Pons (tissue), 1 donor: ENCODE measurements at regions not wholly inside any gene's neighbourhood (a gene's known extent, or its start where the extent isn't known, plus 50 kb on each side); places are given as distances from the start of the nearest gene placed in this dataset.

Experiments
- DNase-seq: peaks from one replicate; pipeline ENCODE4 v3.0.0-alpha.2; 2016; ENCODE audit warnings: low spot score

DNA sequence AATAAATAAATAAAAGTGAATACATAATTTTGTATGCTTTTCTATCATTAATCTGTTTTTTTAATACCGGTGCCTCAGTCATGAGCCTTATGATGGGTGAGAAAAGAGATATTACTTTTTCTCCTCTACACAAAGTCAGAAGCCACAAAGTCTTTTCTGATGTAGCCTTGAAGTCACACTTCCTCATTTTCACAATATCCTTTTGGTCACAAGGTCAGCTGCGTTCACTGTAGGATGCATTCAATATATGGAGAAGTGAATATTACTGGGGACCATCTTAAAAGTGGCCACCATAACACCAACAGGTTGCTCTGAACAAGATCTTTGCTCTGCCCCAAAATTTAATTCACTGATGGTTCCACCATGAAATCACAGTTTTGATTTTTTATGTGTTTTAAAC lies 83.3 kb upstream of the TNR start:
- no peak for DNase-seq

DNA sequence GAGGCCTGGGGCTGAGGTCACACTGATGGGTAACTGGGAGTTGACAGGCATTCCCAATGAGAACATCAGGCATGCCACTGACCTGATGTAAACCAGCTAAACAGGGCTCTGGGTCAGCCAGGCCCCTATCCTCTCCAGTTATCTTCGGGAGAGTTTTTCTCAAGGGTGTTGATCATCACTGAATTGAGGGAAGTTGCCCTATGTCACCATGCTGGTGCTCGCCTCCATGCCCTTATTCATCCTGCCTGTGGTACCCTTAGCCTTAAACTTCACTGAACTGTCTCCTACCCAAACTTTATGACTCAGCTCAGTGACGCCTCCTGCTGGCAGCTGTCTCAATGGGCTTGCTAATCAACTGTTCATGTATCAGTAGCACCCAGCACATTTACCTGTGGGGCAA lies 80.7 kb upstream of the TNR start:
- DNase-seq: no peak

DNA sequence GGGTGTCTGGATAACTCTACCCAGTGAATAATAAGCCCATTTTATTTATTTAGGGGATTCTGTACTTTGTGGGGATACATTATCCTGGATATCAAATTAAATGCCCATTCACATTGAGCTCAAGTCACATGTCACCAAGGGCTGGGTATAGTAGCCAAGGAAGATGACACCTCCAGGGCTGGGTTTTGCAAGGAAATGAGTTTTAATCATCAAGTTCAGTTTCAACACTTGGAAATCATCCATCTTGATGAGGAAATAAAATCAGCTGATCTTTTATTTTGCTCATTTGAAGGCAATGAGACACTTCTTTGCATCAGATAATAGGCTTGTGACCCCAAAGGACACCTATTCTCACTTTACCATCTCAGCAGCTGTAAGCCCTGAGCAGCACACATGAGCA lies 80.0 kb upstream of the TNR start:
- DNase-seq: no peak

DNA sequence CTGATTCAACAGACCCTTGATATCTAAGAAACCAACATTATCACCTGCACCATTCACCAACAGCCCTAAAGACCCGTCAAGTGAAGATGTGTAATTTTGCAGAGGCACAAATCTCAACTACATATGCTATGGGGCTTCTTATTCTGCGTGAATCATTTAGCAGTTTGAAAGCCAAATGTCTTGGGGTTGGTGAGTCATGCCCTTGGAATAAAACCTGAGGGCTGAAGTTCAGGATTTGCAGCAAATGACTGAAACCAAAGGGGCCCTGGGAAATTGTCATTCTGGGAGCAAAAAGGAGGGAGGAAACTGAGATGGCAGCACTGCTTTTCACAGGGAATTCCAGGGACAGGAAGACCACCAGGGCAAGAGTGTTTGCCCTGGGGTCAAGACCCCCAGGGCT lies 79.2 kb upstream of the TNR start:
- no peak for DNase-seq

DNA sequence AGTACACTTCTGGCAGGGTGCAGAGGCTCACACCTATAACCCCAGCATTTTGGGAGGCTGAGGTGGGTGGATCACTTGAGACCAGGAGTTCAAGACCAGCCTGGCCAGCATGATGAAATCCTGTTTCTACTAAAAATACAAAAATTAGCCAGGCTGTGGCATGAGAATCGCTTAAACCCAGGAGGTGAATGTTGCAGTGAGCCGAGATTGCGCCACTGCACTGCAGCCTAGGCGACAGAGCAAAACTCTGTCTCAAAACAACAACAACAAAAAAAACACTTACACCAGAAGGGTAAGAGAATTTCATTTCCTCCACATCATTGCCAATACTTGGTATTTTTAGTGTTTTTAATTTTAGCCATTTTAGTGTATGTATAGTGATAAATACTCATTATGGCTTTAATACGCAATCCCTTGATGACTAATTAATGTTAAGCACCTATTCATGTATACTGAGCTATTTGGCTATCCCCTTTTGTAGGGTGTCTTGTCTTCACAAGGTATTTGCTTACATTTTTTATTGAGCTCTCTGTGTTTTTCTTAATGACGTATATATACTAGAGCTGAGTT lies 77.1 kb upstream of the TNR start:
- DNase-seq: no peak

DNA sequence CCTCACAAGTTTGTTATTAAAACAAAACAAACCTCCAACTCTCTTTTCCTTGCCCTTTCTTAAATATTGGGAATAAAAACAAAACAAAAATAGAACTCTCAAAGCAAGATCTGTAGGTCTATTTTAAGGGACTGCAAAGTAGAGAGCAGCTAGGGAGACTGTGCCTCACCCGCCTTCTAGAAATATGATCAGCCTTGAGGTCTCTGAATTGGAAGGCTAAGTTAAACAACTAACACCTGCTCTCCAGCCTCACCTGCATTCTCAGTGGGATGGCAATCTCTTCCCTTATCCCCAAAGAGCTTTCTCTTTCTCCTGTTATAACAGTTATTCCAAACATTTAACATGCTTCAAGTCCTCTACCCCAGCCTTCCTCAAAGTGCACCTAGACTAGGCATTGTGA lies 75.5 kb upstream of the TNR start:
- no peak for DNase-seq

DNA sequence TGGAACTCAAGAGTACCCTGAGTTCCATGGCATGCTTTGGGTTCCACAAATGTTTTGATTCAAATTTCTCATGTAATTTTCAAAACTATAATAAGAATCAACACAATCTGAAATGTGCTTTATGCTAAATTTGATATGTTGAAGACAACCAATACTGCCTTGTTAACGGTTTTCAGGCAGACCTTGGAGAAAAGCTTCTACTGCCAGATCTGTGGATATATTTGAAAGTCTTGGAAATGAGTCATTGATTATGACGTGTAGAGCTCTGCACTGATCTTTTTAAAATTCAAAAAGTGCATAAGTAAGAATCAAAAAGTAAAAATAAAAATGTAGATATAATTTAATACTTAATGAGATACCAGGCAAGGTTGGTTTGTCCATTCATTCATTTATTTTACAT lies 74.0 kb upstream of the TNR start:
- DNase-seq: no peak

DNA sequence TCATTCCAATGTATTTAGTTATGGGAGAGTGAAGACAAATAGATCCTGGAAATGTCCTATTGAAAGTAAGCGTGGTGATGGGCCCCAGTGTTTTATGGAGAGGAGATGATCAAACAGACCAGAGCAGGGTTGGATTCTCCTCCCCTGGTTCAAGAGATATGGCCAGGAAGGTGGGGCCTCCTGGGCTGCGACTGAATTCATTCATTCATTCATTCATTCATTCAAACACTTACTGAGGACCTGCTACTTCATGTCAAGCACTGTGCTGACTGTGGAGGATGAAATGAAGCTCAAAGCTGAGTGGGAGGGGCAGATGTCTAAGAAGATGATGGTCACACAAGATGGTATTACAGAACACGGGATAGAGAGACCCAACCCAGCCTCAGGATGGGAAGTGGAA lies 71.5 kb upstream of the TNR start:
- no peak for DNase-seq

DNA sequence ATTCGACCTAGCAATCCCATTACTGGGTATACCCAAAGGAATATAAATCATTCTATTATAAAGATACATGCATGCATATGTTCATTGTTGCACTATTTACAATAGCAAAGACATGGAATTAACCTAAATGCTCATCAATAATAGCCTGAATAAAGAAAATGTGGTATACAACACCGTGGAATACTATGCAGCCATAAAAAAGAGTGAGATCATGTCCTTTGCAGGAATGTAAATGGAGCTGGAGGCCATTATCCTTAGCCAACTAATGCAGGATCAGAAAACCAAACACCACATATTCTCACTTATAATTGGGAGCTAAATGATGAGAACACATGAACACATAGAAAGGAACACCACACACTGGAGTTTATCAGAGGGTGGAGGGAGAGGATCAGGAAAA lies 69.5 kb upstream of the TNR start:
- DNase-seq: no peak

DNA sequence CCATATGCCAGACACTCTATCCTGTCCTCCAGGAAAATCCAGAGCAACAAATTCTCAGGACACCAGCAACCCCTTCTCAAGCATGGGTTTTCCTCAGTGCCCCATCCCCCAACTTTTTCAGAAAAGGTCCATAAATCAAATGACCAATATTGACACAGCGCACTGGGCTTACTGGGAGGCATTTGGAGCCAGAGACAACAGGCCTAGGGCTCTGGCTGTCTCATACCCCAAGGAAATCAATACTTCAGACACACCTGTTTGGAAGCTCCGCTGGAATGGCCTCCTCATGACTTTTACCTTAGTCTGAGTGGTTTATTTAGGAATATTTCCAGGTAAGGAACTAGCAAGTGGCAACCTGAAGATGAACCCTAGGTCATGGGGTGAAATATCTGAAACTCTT lies 66.9 kb upstream of the TNR start:
- no peak for DNase-seq

DNA sequence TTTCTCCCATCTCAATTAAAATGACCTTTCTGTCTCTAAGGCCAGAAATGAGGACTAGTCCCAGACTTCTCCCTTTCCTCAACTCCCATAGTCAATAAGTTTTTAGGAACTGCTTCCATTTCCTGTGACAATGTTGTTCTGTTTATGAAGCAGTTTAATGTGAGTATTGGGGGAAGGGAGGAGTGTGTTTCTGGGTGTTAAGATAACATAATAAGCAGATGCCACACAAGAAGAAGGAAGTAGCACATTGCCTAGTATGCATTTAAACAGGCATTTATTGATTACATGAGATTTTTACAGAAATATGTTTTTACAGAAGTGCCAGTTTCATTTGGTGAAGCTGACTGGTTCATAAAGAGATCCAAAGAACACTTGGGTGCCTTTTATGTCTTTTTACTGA lies 65.6 kb upstream of the TNR start:
- peak; percentile 14 for DNase-seq

DNA sequence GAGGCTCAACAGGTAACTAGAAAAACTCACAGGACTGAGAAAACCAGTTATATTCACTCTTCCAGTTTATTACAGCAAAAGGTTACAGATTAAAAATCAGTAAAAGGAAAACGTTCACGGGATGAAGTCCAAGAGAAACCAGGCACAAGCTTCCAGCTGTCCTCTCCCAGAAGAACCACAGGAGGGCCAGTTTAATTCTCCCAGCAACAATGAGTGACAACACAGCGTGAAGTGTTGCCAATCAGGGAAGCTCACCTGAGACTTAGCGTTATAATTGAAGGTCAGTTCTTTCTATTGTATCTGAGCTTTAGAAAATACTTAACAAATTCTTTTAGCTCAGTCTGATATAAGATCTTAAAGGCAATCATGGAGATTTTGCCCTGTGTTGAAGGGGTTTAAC lies 65.2 kb upstream of the TNR start:
- DNase-seq: no peak

DNA sequence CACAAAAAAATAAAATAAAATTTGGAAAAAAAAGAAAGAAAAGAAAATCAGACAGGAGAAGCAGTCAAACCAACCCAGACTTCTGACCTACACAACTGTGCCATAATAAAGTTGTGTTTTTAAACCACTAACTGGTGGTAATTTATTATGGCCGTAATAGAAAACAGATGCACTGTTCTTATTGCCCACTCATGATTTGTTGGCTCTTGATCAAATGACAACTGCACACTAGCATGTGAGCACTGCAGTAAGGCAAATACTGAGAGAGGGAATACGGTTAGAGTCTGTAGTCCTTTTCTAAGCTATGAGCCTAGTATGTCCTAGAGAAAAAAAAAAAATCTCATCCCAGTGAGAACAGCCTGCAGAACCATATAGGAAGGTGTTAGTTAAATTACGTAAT lies 61.2 kb upstream of the TNR start:
- no peak for DNase-seq

DNA sequence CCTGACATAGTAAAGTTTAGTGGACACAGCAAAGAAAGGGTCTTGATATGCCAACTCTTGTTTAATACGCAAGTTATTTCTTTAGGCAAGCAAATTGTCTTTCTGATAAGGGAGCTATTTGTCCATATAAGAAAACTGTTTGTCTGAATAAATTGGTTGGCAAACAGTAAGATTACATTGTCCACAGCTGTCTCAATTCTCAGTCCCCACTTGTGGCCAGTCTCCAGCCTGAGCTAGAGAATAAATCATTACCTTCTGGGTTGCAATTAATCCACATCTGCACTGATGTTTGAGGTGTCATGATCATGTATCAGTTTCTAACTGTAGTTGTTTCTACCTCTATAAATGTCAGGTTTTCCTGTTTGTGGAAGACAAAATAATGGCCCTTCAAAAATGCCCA lies 60.0 kb upstream of the TNR start:
- no peak for DNase-seq

DNA sequence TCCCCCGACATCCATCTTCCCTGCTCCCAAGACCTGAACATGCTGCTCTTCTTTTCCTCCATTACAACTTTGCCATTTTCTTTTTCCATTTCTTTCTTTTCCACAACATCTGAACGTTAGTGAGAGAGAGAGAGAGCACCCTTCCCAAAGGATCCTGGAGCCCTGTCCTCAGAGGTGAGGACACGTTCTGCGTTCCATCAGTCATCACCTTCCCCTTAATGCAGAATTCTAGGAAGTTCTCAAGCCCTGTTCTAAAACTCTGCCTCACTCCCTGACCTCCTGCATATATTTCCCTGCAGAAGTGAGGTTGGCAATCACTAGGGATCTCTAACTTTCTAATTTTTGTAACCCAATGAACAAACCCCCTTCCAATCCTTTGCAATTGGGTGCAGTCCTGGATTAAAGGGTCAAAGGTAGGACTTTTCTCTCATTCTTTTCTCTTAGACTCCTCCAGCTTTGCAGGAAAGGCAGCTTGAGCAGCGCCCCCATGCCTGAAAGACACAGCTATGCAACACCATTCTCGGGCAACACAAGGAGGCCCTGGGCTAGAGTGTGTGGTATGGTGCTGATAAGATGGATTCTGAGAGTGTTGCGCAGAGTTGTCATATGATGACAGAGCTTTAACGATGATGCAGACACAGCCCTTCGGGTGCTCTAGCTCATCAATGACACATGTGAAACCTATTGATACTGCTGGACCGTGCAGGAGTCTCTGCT lies 59.2 kb upstream of the TNR start:
- DNase-seq: no peak

DNA sequence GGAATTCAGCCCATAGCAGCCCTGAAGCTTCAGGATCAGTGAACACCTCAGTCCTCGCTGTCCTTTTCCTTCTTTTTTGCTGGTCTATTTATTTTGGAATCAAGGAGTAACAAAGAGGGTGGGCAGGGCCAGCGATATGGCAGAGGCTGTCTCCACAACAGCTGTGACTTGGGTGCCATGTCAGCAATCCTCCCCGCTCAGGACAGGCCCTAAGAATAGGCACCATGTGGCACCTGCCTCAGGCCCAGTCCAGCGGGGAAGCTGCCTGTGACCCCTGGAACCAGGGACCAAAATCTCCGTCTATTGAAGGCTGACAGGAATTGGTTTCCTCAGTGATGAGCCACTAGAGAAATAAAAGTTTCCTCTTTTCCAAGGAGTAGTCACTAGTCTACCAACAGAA lies 58.6 kb upstream of the TNR start:
- DNase-seq: no peak

DNA sequence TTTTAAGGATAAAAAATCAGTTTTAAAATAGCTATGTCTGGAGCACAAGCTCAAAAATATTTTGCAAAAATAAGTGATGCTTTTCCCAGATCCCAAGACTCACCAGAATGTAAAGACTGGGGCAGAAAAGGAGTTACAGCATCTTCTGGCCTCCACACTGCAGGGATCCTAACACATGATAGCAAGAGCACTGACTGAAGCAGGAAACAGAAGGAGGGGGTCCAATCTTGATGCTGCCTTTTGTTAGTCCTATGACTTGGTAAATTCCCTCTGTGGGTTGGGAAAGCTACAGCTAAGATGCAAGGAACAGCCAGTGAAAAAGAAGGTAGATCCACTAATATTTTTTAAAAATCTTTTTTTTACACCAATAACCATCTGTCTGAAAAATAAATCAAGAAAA lies 54.2 kb upstream of the TNR start:
- DNase-seq: no peak

DNA sequence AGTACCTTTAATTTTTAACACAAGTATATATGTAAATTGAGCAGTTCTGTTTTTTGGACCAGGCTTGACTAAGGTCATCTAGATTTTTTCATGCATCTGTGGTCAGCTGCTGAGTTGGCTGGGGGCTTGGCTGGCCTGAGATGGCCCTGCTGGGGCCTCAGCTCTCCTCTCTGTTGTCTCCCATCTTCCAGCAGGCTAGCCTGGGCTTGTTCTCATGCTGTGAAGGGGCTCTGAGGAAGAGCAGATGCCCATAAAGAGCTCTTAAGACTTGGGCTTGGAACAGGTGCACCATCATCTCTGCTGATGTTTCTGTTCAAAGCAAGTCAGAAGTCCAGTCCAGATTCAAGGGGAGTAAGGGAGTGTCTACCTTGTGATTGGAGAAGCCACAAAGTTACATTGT lies 51.2 kb upstream of the TNR start:
- no peak for DNase-seq

DNA sequence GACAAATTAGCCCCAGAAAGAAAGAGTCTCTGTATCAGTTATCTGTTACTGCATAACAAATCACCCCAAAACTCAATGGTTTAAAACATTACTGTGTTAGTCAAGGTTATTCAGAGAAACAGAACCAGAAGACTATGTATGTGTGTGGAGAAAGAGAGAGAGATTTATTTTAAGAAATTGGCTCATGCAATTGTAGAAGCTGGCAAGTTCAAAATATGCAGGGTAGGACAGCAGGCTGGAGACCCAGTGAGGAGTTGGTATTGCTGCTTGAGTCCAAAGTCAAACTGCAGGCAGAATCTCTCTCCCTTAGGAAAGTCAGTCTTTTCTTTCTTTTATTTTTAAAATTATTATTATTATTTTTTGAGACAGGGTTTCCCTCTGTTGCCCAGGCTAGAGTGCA lies 50.2 kb upstream of the TNR start:
- DNase-seq: no peak
